ENCODE measurements at regions not wholly inside any gene's neighbourhood (a gene's known extent, or its start where the extent isn't known, plus 50 kb on each side); places are given as distances from the start of the nearest gene placed in this dataset.

GRCh38 chr12:60317361-60317760, 721.5 kb downstream of the SLC16A7 start:
- no peak overlapping the region for H2AFZ ChIP-seq (ENCODE audit: low read depth, low read length, severe bottlenecking)
- H4K20me1 ChIP-seq (ENCODE audit: low read depth, low read length), result no peaks in the 10 kb centered on the region
- H3K79me2 ChIP-seq (ENCODE audit: insufficient read depth, low read length), result no peaks in the 10 kb centered on the region
- H3F3A ChIP-seq (ENCODE audit: insufficient read depth), result no peaks in the 10 kb centered on the region
- no peaks in the 10 kb centered on the region; the same call in 1 of the 2 replicates for H3K9me2 ChIP-seq (replicated peaks; ENCODE audit: insufficient read depth, low read length)
- no peaks in the 10 kb centered on the region for H3K36me3 ChIP-seq (ENCODE audit: low read length)
- no peak overlapping the region for H3K9ac ChIP-seq (ENCODE audit: low read length)
- no peak overlapping the region for H3K4me2 ChIP-seq (ENCODE audit: low read depth, low read length, poor library complexity, severe bottlenecking)
- H3K4me3 ChIP-seq (ENCODE audit: insufficient read depth, low read length, poor library complexity, severe bottlenecking), result no peak overlapping the region
- no peak for TF ChIP-seq EZH2phosphoT487 (conservative IDR thresholded peaks at IDR 0.05; ENCODE audit: low read length)
- TF ChIP-seq, protein P1, sequence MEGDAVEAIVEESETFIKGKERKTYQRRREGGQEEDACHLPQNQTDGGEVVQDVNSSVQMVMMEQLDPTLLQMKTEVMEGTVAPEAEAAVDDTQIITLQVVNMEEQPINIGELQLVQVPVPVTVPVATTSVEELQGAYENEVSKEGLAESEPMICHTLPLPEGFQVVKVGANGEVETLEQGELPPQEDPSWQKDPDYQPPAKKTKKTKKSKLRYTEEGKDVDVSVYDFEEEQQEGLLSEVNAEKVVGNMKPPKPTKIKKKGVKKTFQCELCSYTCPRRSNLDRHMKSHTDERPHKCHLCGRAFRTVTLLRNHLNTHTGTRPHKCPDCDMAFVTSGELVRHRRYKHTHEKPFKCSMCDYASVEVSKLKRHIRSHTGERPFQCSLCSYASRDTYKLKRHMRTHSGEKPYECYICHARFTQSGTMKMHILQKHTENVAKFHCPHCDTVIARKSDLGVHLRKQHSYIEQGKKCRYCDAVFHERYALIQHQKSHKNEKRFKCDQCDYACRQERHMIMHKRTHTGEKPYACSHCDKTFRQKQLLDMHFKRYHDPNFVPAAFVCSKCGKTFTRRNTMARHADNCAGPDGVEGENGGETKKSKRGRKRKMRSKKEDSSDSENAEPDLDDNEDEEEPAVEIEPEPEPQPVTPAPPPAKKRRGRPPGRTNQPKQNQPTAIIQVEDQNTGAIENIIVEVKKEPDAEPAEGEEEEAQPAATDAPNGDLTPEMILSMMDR (IDR thresholded peaks at IDR 0.05; ENCODE audit: insufficient read depth, low read length, poor library complexity, severe bottlenecking), result no peak
- no peak overlapping the region for H3K27ac ChIP-seq (ENCODE audit: low read depth, low read length)
- no peaks in the 10 kb centered on the region for H3K27me3 ChIP-seq (ENCODE audit: low read length)
- H3K9me3 ChIP-seq (ENCODE audit: insufficient read depth, low read length), result no peaks in the 10 kb centered on the region

DNA sequence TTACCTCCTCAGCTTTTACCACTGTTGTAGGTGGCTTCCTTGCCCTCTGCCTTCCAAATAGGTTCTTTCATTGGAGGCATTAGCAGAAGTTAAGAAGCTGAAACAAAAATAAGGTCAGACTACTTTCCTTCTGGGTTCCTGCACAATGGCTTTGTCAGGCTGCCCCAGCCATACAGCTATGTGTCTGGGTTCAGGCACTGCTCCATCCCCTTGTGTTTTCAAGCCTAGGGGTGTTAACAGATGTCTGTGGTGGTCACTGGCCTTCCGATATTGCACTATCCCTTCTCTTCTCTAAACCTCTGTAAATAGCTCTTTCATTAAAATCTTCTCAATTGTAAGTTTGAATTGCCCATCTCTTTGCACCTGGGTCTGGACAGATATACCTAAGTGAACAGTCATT, 728.9 kb downstream of the SLC16A7 start:
- no peaks in the 10 kb centered on the region for H3K9me3 ChIP-seq (ENCODE audit: insufficient read depth, low read length)
- no peak overlapping the region for H3K4me3 ChIP-seq (ENCODE audit: insufficient read depth, low read length, poor library complexity, severe bottlenecking)
- H3F3A ChIP-seq (ENCODE audit: insufficient read depth), result no peaks in the 10 kb centered on the region
- H4K20me1 ChIP-seq (ENCODE audit: low read depth, low read length), result no peaks in the 10 kb centered on the region
- H3K9ac ChIP-seq (ENCODE audit: low read length), result no peak overlapping the region
- no peak overlapping the region for H3K4me2 ChIP-seq (ENCODE audit: low read depth, low read length, poor library complexity, severe bottlenecking)
- no peaks in the 10 kb centered on the region for H3K36me3 ChIP-seq (ENCODE audit: low read length)
- no peak overlapping the region for H3K27ac ChIP-seq (ENCODE audit: low read depth, low read length)
- no peaks in the 10 kb centered on the region; the same call in 1 of the 2 replicates for H3K9me2 ChIP-seq (replicated peaks; ENCODE audit: insufficient read depth, low read length)
- H2AFZ ChIP-seq (ENCODE audit: low read depth, low read length, severe bottlenecking), result no peak overlapping the region
- H3K79me2 ChIP-seq (ENCODE audit: insufficient read depth, low read length), result no peaks in the 10 kb centered on the region
- TF ChIP-seq EZH2phosphoT487 (conservative IDR thresholded peaks at IDR 0.05; ENCODE audit: low read length), result no peak
- TF ChIP-seq, protein P1 (IDR thresholded peaks at IDR 0.05; ENCODE audit: insufficient read depth, low read length, poor library complexity, severe bottlenecking), result no peak
- H3K27me3 ChIP-seq (ENCODE audit: low read length), result no peaks in the 10 kb centered on the region

GRCh38 chr12:60333461-60333860, 737.6 kb downstream of the SLC16A7 start:
- Histone ChIP-seq H3K27ac (ENCODE audit: low read depth, low read length) (no peak overlapping the region), H3K9me2 (replicated peaks; ENCODE audit: insufficient read depth, low read length) (no peaks in the 10 kb centered on the region; the same call in 1 of the 2 replicates), H3K27me3 (ENCODE audit: low read length) (no peaks in the 10 kb centered on the region), H3K9ac (ENCODE audit: low read length) (no peak overlapping the region), H3F3A (ENCODE audit: insufficient read depth) (no peaks in the 10 kb centered on the region), H3K36me3 (ENCODE audit: low read length) (no peaks in the 10 kb centered on the region), H3K79me2 (ENCODE audit: insufficient read depth, low read length) (no peaks in the 10 kb centered on the region), H3K4me2 (ENCODE audit: low read depth, low read length, poor library complexity, severe bottlenecking) (no peak overlapping the region), H3K9me3 (ENCODE audit: insufficient read depth, low read length) (no peaks in the 10 kb centered on the region), H3K4me3 (ENCODE audit: insufficient read depth, low read length, poor library complexity, severe bottlenecking) (no peak overlapping the region), H2AFZ (ENCODE audit: low read depth, low read length, severe bottlenecking) (no peak overlapping the region), H4K20me1 (ENCODE audit: low read depth, low read length) (no peaks in the 10 kb centered on the region)
- no peak for TF ChIP-seq EZH2phosphoT487 (conservative IDR thresholded peaks at IDR 0.05; ENCODE audit: low read length)
- TF ChIP-seq, protein P1 (IDR thresholded peaks at IDR 0.05; ENCODE audit: insufficient read depth, low read length, poor library complexity, severe bottlenecking), result no peak
